SK-N-SH (cell line): ENCODE measurements at regions not wholly inside any gene's neighbourhood (a gene's known extent, or its start where the extent isn't known, plus 50 kb on each side); places are given as distances from the start of the nearest gene placed in this dataset.

ENCODE experiments used
- CTCF ChIA-PET: fragments of 300-600, 350-600 bp; formaldehyde crosslinking; extraction: SDS; loops from one replicate; lab custom pipeline; 2021; lab: Yijun Ruan, JAX
- POLR2A ChIA-PET: fragments of 350-600 bp; sonication (Branson Sonifier 250); formaldehyde crosslinking; extraction: SDS; loops from one replicate; lab custom pipeline; 2020; ENCODE audit warnings: antibody characterized with exemption, inconsistent platforms; lab: Yijun Ruan, JAX
- DNase-seq: peaks from one replicate; pipeline ENCODE4 v3.0.0; 2012
- H2AFZ ChIP-seq: fragments of 200-600 bp; sonication (generic); 2 replicates; pipeline ENCODE4 v1.8.1; 2016; ENCODE audit warnings: antibody characterized with exemption, mild to moderate bottlenecking, low read depth
- H3F3A ChIP-seq: fragments of 200-600 bp; sonication (generic); replicated peaks from 2 replicates; pipeline ENCODE3; 2016; ENCODE audit warnings: antibody characterized with exemption, mild to moderate bottlenecking; ENCODE audit not compliant: insufficient read depth
- H3K27ac ChIP-seq, 2 experiments: fragments of 200-500 bp in 1 of 2; fragments of 200-600 bp in 1 of 2; sonication (Bioruptor generic) in 1 of 2; sonication (generic), shearing (Covaris generic) in 1 of 2; 2 replicates each; pipeline versions ENCODE4 v1.5.1 to v1.6.1; 2014 to 2016; ENCODE audit warnings: low read depth in 2 of 2, inconsistent platforms in 1 of 2, low read length in 1 of 2, mild to moderate bottlenecking in 1 of 2, mixed read lengths in 1 of 2
- H3K27me3 ChIP-seq: fragments of 200-600 bp; sonication (generic), shearing (Covaris generic); 2 replicates; pipeline ENCODE4 v1.6.1; 2016; ENCODE audit warnings: mixed run types; ENCODE audit not compliant: insufficient read depth
- H3K36me3 ChIP-seq, 2 experiments: fragments of 200-500 bp in 1 of 2; fragments of 200-600 bp in 1 of 2; sonication (Bioruptor generic) in 1 of 2; sonication (generic) in 1 of 2; replicated peaks in 1 of 2; 2 replicates each; pipeline versions ENCODE3 to v1.5.1; 2014 to 2016; ENCODE audit warnings: low read length in 1 of 2, mild to moderate bottlenecking in 1 of 2; ENCODE audit not compliant: insufficient read depth in 2 of 2, control insufficient read depth in 1 of 2
- H3K4me1 ChIP-seq, 2 experiments: fragments of 200-500 bp in 1 of 2; fragments of 200-600 bp in 1 of 2; sonication (Bioruptor generic) in 1 of 2; sonication (generic), shearing (Covaris generic) in 1 of 2; 2 replicates each; pipeline versions ENCODE4 v1.5.1 to v1.6.1; 2014 to 2016; ENCODE audit warnings: low read depth in 1 of 2, low read length in 1 of 2, mixed run types in 1 of 2; ENCODE audit not compliant: insufficient read depth in 2 of 2, control insufficient read depth in 1 of 2
- H3K4me2 ChIP-seq: fragments of 200-600 bp; sonication (generic), shearing (Covaris generic); 2 replicates; pipeline ENCODE4 v1.6.1; 2017; ENCODE audit warnings: mixed run types
- H3K4me3 ChIP-seq, 2 experiments: fragments of 200-500 bp in 1 of 2; fragments of 200-600 bp in 1 of 2; sonication (Bioruptor generic) in 1 of 2; sonication (generic), shearing (Covaris generic) in 1 of 2; 2 replicates each; pipeline versions ENCODE4 v1.5.1 to v1.8.1; 2014 to 2016; ENCODE audit warnings: low read depth in 2 of 2, inconsistent platforms in 1 of 2, low read length in 1 of 2, mild to moderate bottlenecking in 1 of 2, mixed read lengths in 1 of 2, moderate library complexity in 1 of 2
- H3K79me2 ChIP-seq: fragments of 200-600 bp; sonication (generic); 2 replicates; pipeline ENCODE4 v1.8.1; 2017; ENCODE audit warnings: mild to moderate bottlenecking; ENCODE audit not compliant: insufficient read depth
- H3K9ac ChIP-seq: fragments of 200-600 bp; sonication (generic); 2 replicates; pipeline ENCODE4 v1.6.1; 2017; ENCODE audit warnings: mixed run types
- H3K9me2 ChIP-seq: fragments of 200-600 bp; sonication (generic); 2 replicates; pipeline ENCODE4 v1.6.1; 2017; ENCODE audit warnings: mixed run types
- H3K9me3 ChIP-seq: fragments of 200-600 bp; sonication (generic); 2 replicates; pipeline ENCODE4 v1.6.1; 2017; ENCODE audit warnings: mixed run types, mild to moderate bottlenecking, moderate library complexity
- H4K20me1 ChIP-seq: fragments of 200-600 bp; sonication (generic); 2 replicates; pipeline ENCODE4 v1.6.1; 2017; ENCODE audit warnings: mild to moderate bottlenecking, mixed run types; ENCODE audit not compliant: insufficient read depth
- CHD2 ChIP-seq: fragments of 150-350 bp; IDR thresholded peaks from 2 replicates; pipeline ENCODE4 v1.6.1; 2018; ENCODE audit warnings: low read length; ENCODE audit not compliant: partially characterized antibody
- ELF1 ChIP-seq: IDR thresholded peaks from 2 replicates; pipeline ENCODE4 v1.4.0; 2012
- FOSL2 ChIP-seq: IDR thresholded peaks from 2 replicates; pipeline ENCODE4 v1.4.0; 2012; ENCODE audit warnings: low read depth, mild to moderate bottlenecking, moderate library complexity, borderline replicate concordance
- FOXJ3 ChIP-seq: sonication (generic); formaldehyde crosslinking; IDR thresholded peaks from 2 replicates; pipeline ENCODE4 v1.5.1; 2020; ENCODE audit warnings: mild to moderate bottlenecking, missing genetic modification reagents
- GABPA ChIP-seq: IDR thresholded peaks from 2 replicates; pipeline ENCODE4 v1.4.0; 2012; ENCODE audit warnings: low read depth, mild to moderate bottlenecking
- GATA2 ChIP-seq: sonication (generic); formaldehyde crosslinking; IDR thresholded peaks from 2 replicates; pipeline ENCODE4 v1.5.0; 2020; ENCODE audit warnings: mild to moderate bottlenecking, missing genetic modification reagents
- MXI1 ChIP-seq: IDR thresholded peaks from 2 replicates; pipeline ENCODE4 v1.6.1; 2012; ENCODE audit warnings: mild to moderate bottlenecking, low read depth, low read length, improper control_type of control experiment
- NFIC ChIP-seq: IDR thresholded peaks from 2 replicates; pipeline ENCODE4 v1.4.0; 2012; ENCODE audit warnings: borderline replicate concordance
- POLR2AphosphoS5 ChIP-seq: IDR thresholded peaks from 2 replicates; pipeline ENCODE4 v1.6.1; 2012; ENCODE audit warnings: low read depth, low read length
- RAD21 ChIP-seq: IDR thresholded peaks from 2 replicates; pipeline ENCODE4 v1.6.1; 2012; ENCODE audit warnings: mild to moderate bottlenecking, low read length
- RCOR1 ChIP-seq: fragments of 150-350 bp; IDR thresholded peaks from 2 replicates; pipeline ENCODE4 v1.6.1; 2017; ENCODE audit warnings: antibody characterized with exemption, low read length
- SIN3A ChIP-seq: IDR thresholded peaks from 2 replicates; pipeline ENCODE4 v1.6.1; 2012; ENCODE audit warnings: low read depth, mild to moderate bottlenecking, low read length, moderate library complexity, borderline replicate concordance
- SMC3 ChIP-seq: IDR thresholded peaks from 2 replicates; pipeline ENCODE4 v1.6.1; 2012; ENCODE audit warnings: low read depth, low read length, improper control_type of control experiment
- TCF12 ChIP-seq: IDR thresholded peaks from 2 replicates; pipeline ENCODE4 v1.4.0; 2012
- YY1 ChIP-seq: IDR thresholded peaks from 2 replicates; pipeline ENCODE4 v1.4.0; 2012; ENCODE audit warnings: low read depth, mild to moderate bottlenecking
- WGBS: methylation state at CpG from one replicate; pipeline ENCODE4 v1.1.6; 2017; ENCODE audit warnings: low lambda C conversion rate; 5-methylcytosine and 5-hydroxymethylcytosine counted together
- TF ChIP-seq, protein P1 (sequence below): fragments of 200-600 bp; sonication (generic); IDR thresholded peaks from 2 replicates; pipeline ENCODE4 v1.6.1; 2017; ENCODE audit warnings: antibody characterized with exemption, mild to moderate bottlenecking, moderate library complexity
- TF ChIP-seq, protein P2 (sequence below): IDR thresholded peaks from 2 replicates; pipeline ENCODE4; 2012
- TF ChIP-seq, protein P3 (sequence below): IDR thresholded peaks from 2 replicates; pipeline ENCODE4 v1.4.0; 2012; ENCODE audit warnings: low read depth
- TF ChIP-seq, protein P4 (sequence below): fragments of 150-350 bp; IDR thresholded peaks from 2 replicates; pipeline ENCODE4 v1.6.1; 2016; ENCODE audit warnings: mild to moderate bottlenecking, low read depth, low read length
- TF ChIP-seq, protein P5 (sequence below): IDR thresholded peaks from 2 replicates; pipeline ENCODE4 v1.4.0; 2012; ENCODE audit warnings: low read depth, borderline replicate concordance

DNA sequence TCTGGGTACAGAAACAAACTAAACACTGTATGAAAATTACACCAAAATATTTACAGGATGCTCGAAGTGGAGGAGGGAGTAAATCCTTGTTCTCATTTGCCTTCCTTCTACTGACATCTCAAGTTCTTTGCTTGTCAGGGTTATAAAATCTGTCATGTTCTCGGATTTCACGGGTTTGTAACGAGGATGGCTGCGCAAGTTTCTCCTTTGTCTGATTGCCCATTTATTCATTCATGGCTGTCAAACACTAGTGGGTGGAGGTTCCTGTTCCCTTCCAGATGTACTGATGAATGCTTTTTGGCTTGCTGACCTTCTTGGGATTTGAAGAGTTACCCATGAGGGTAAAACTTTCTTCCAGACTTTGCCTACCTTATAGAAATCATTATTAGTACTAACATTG is 206.9 kb downstream of the SPCS3 start:
- no peaks in the 10 kb centered on the region for H4K20me1 ChIP-seq
- CTCF ChIA-PET: no interaction called here

DNA sequence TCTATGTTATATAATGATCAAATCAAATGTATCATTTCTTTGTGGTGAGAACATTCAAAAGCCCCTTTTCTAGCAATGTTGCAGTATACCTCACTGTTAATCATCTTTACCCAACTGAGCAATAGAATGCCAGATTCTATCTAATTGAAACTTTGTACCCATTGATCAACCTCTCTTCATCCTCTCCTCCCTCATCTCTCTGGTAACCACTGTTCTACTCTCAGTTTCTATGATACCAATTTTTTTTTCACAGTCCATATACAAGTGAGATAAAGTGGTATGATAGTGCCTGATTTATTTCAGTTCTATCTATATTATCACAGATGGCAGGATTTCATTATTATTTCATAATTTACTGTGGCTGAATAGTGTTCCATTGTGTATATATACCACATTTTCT is 209.8 kb downstream of the SPCS3 start:
- no peak for DNase-seq
- no peaks in the 10 kb centered on the region for H3K36me3 ChIP-seq
- H4K20me1 ChIP-seq: no peaks in the 10 kb centered on the region
- ChIA-PET POLR2A (no interaction called here), CTCF (interaction anchor here (0.7 kb wide), 1 partner anchor 23 kb away, joined by 3 read pairs; no protein-coding TSS in a partner anchor)
- H3K79me2 ChIP-seq: no peaks in the 10 kb centered on the region
- TF ChIP-seq MXI1 (no peak), CHD2 (no peak), FOXJ3 (CRISPR knock-in tag) (no peak), RAD21 (no peak), RCOR1 (no peak), TCF12 (no peak), SMC3 (no peak), GATA2 (CRISPR knock-in tag) (no peak), POLR2AphosphoS5 (no peak), FOSL2 (no peak), YY1 (no peak), NFIC (no peak), GABPA (no peak), ELF1 (no peak)
- TF ChIP-seq, protein P1, sequence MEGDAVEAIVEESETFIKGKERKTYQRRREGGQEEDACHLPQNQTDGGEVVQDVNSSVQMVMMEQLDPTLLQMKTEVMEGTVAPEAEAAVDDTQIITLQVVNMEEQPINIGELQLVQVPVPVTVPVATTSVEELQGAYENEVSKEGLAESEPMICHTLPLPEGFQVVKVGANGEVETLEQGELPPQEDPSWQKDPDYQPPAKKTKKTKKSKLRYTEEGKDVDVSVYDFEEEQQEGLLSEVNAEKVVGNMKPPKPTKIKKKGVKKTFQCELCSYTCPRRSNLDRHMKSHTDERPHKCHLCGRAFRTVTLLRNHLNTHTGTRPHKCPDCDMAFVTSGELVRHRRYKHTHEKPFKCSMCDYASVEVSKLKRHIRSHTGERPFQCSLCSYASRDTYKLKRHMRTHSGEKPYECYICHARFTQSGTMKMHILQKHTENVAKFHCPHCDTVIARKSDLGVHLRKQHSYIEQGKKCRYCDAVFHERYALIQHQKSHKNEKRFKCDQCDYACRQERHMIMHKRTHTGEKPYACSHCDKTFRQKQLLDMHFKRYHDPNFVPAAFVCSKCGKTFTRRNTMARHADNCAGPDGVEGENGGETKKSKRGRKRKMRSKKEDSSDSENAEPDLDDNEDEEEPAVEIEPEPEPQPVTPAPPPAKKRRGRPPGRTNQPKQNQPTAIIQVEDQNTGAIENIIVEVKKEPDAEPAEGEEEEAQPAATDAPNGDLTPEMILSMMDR: no peak
- TF ChIP-seq, protein P2, sequence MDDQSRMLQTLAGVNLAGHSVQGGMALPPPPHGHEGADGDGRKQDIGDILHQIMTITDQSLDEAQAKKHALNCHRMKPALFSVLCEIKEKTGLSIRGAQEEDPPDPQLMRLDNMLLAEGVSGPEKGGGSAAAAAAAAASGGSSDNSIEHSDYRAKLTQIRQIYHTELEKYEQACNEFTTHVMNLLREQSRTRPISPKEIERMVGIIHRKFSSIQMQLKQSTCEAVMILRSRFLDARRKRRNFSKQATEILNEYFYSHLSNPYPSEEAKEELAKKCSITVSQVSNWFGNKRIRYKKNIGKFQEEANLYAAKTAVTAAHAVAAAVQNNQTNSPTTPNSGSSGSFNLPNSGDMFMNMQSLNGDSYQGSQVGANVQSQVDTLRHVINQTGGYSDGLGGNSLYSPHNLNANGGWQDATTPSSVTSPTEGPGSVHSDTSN: no peak
- TF ChIP-seq, protein P3, sequence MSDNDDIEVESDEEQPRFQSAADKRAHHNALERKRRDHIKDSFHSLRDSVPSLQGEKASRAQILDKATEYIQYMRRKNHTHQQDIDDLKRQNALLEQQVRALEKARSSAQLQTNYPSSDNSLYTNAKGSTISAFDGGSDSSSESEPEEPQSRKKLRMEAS: no peak
- TF ChIP-seq, protein P4, sequence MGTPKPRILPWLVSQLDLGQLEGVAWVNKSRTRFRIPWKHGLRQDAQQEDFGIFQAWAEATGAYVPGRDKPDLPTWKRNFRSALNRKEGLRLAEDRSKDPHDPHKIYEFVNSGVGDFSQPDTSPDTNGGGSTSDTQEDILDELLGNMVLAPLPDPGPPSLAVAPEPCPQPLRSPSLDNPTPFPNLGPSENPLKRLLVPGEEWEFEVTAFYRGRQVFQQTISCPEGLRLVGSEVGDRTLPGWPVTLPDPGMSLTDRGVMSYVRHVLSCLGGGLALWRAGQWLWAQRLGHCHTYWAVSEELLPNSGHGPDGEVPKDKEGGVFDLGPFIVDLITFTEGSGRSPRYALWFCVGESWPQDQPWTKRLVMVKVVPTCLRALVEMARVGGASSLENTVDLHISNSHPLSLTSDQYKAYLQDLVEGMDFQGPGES: no peak
- TF ChIP-seq, protein P5, sequence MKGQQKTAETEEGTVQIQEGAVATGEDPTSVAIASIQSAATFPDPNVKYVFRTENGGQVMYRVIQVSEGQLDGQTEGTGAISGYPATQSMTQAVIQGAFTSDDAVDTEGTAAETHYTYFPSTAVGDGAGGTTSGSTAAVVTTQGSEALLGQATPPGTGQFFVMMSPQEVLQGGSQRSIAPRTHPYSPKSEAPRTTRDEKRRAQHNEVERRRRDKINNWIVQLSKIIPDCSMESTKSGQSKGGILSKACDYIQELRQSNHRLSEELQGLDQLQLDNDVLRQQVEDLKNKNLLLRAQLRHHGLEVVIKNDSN: no peak
- no peak overlapping the region for H2AFZ ChIP-seq
- H3K4me2 ChIP-seq: no peak overlapping the region
- H3F3A ChIP-seq: no peaks in the 10 kb centered on the region
- no peak overlapping the region for H3K9ac ChIP-seq
- H3K9me3 ChIP-seq: no peaks in the 10 kb centered on the region
- H3K4me3 ChIP-seq: no peak overlapping the region
- H3K9me2 ChIP-seq: no peaks in the 10 kb centered on the region
- H3K27ac ChIP-seq: no peak overlapping the region
- no peaks in the 10 kb centered on the region; a peak in 1 of 4 replicates for H3K4me1 ChIP-seq
- no peaks in the 10 kb centered on the region; the same call in 1 of the 2 replicates for H3K27me3 ChIP-seq

More for the DNA sequence above, 206.9 kb downstream of the SPCS3 start:
- no peaks in the 10 kb centered on the region for H3K9me3 ChIP-seq
- no peak overlapping the region for H3K4me3 ChIP-seq
- peak overlapping the region in 1 of 2 experiments; percentile 75; a peak in 1 of 4 replicates for H3K27ac ChIP-seq
- H3K9ac ChIP-seq: no peak overlapping the region
- POLR2A ChIA-PET: no interaction called here
- no peak overlapping the region for H2AFZ ChIP-seq
- DNase-seq: no peak
- no peaks in the 10 kb centered on the region for H3K79me2 ChIP-seq
- H3K27me3 ChIP-seq: no peaks in the 10 kb centered on the region; the same call in 1 of the 2 replicates
- H3K9me2 ChIP-seq: no peaks in the 10 kb centered on the region
- H3F3A ChIP-seq: no peaks in the 10 kb centered on the region
- TF ChIP-seq SIN3A (no peak), FOXJ3 (CRISPR knock-in tag) (no peak)
- TF ChIP-seq, protein P2: 0 out of 2 replicates have a peak, but pooled peaks have one; percentile 21
- no peaks in the 10 kb centered on the region for H3K36me3 ChIP-seq
- H3K4me2 ChIP-seq: no peak overlapping the region
- no peaks in the 10 kb centered on the region; a peak in 1 of 4 replicates for H3K4me1 ChIP-seq
- WGBS: 12% methylated on average over 5 of the region's 5 CpGs
